CD1c-positive myeloid dendritic cell (primary cell): ENCODE measurements at regions not wholly inside any gene's neighbourhood (a gene's known extent, or its start where the extent isn't known, plus 50 kb on each side); places are given as distances from the start of the nearest gene placed in this dataset.
"Not testable (repeated sequence)": the region's sequence is repeated elsewhere in the genome, so short reads cannot be mapped to it uniquely, and the experiment has no call there.

Experiments
- DNase-seq: peaks from one replicate; pipeline ENCODE4 v3.0.0-alpha.2; 2016; ENCODE audit errors: extremely low spot score

DNA sequence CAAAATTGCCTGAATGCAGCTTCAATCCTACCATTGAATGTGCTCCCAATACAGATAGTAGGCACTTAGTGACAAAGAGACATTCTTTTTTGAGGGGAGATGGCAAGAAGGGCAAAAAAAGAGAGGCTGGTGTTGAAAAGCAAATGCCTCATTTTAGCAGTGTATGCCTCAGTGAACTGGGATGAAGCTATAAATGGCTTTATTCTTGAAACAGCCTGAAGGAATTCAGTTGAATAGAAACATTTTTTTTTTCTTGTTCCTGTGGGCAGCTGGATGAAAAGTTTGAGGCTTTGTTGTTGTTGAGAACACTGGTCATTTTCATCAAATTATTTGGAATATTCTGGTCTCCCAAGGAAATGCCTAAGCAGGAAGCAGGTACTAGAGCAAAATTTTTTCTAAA, 228.9 kb downstream of the RNF144A start:
- no peak for DNase-seq

DNA sequence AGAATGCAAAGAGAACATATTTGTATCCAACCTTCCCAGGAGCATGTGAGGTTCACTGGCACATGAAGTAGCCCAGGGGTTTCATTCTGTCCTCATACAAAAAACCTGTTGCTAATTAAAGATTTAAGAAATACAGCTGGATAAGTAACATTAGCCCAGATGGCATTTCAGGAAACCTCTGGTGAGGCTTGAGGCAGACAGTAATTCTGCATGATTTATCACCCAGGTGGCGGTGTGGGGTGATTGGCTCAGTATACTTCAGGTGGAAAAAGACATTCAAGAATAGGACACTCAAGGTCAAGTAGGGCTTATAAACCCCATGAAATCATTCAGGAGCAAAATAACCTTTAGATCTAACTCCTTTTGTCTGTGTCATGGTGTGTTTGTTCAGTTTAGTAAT, 237.4 kb downstream of the RNF144A start:
- DNase-seq: no peak

DNA sequence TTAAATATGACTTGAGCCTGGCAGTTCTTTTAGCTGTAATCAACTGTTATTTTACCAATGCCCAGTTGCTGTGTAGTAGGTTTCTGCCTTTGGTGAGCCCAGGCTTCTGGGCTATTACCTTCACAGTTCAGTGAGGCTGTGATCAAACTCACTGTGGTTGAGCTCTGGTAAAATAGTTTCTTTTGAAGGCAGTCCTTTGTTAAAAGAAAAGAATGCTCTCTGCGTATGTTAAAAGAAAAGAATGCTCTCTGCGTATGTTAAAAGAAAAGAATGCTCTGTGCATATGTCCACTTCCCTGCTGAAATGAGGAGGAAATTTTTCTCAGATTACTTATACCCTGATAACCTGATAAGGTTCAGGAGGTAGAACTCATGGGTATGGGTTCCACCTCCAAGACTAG, 244.3 kb downstream of the RNF144A start:
- DNase-seq: no peak

DNA sequence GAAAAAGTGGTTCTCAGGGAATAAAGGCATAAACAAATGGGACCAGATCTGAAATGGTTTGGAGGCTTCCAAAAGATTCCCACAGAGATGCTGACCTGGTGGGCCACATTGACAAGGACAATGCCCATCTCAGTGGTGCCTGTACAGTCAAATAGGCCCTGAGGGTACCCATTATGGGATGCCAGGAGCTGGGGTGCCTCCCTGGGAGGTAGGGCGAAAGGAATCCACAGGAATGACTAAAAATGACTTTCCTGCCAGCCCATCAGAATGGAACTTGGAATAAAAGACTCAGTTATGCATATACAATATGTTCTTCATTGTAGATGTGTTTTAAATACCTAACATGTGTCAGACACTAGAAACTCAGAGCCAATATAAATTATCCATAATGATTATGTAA, 248.5 kb downstream of the RNF144A start:
- DNase-seq: no peak

DNA sequence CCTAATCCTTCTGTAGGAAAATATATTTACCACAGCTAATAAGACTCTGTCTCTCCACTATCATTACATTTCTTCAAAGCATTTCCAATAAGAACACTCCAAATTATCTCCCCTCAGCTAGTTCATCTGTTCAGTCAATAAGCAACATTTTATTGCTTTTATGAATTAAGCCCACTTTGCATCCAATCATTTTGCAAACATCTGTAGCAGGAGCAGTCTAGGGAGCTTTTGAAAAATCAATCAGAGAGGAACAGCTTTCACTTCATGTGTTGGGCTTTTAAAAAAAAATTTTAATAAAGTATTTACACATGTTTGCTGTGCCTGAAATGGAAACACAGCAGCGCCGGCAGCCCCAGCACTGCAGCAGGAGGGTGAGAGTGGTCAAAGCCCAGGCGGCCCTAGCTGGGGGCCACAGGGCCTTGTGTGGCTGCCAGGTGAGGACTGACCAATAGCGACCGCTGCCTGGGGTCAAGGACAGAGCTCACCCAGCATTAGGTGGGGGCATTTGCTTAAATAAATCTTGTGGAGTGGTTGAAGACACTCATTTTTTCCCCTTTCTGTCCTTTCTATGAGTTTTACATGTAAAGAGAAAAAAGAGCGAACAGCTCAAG, 250.7 kb downstream of the RNF144A start:
- no peak for DNase-seq

DNA sequence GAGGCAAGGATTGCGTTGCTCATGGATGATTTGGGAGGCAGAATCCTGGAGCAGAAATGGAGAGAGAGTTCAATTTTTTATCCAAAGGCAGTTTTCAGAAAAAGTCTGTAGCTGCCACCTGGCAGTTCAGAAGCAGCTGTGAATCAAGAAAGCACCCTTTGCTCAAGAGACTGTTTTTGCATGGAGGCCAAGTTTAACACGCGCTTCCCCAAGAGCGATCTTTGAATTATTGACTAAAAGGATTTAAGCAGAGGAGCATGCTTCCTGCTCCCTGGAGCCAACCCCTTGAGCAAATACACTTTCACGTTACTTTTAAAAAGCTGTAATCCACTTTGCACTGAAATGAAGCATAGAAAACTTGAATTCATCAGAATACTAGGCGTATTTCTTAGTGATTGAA, 252.4 kb downstream of the RNF144A start:
- DNase-seq: no peak

DNA sequence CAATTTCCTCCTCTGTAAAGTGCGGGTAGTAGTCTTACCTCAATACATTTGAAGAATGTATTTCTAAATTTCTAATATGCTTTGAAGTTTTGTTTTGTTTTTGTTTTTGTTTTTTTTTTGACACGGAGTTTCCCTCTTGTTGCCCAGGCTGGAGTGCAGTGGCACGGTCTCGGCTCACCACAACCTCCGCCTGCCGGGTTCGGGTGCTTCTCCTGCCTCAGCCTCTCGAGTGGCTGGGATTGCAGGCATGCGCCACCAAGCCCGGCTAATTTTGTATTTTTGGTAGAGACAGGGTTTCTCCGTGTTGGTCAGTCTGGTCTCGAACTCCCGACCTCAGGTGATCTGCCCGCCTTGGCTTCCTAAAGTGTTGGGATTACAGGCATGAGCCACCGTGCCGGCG, 261.8 kb downstream of the RNF144A start:
- not testable (repeated sequence) for DNase-seq

DNA sequence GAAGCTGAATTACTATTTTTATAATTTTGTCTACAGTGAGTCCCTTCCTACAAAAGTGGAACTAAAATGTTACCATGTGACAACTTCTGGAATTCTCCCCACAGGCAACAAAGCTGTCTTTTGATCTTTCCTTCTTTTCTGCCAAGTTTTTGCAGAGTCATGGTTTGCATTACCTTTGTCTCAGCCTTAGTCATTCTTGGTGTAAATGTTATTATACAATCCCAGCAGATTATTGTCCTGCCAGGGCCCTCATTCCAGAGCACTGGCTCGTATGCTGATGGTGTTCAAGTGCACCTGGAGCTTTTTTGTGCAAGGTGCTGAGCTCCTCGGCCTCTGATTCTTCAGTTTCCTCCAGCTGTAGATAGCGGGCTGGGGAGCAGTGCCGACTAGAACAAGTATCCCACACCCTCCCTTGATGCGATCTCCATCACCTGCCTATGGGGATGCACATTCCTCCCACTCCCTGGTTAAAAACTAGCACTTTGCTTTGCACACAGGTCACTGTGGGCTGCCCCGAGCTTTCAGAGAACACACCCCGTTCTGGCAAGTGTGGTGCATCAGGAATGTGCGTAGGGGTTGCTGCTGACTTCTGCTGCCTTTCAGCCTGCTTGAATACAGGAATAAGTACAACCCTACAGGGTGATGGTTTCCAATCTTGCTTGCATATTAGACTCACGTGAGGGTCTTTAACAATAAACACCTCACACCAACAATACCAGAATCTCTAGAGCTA, 263.6 kb downstream of the RNF144A start:
- no peak for DNase-seq

DNA sequence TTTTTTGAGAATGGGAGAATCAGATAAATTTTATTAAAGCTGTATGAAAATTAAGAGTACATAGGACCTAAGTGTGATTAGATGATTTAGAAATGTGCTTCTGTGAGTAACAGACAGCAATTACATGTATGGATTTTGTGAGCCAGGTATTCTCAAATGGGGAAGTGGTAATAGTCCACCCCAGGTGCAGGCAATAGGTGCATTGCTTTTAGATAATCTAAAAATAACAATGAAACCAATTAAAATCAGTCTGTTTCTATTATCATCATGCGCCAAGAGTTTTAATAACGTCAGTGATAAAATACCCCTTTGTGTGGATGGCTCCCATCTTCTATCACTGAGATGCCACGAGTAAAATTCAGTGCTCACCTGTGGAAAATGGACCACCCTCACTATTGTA, 265.3 kb downstream of the RNF144A start:
- DNase-seq: no peak

DNA sequence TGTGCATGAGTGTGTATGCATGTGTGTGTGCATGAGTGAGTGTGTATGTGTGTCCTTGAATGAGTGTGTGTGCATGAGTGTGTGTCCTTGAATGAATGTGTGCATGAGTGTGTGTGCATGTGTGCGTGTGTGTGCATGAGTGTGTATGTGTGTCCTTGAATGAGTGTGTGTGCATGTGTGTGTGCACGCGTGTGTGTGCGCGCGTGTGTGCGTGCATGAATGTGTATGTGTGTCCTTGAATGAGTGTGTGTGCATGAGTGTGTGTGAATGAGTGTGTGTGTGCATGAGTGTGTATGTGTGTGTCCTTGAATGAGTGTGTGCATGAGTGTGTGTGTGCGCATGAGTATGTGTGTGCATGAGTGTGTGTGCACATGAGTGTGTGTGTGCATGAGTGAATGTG, 271.9 kb downstream of the RNF144A start:
- DNase-seq: no peak

DNA sequence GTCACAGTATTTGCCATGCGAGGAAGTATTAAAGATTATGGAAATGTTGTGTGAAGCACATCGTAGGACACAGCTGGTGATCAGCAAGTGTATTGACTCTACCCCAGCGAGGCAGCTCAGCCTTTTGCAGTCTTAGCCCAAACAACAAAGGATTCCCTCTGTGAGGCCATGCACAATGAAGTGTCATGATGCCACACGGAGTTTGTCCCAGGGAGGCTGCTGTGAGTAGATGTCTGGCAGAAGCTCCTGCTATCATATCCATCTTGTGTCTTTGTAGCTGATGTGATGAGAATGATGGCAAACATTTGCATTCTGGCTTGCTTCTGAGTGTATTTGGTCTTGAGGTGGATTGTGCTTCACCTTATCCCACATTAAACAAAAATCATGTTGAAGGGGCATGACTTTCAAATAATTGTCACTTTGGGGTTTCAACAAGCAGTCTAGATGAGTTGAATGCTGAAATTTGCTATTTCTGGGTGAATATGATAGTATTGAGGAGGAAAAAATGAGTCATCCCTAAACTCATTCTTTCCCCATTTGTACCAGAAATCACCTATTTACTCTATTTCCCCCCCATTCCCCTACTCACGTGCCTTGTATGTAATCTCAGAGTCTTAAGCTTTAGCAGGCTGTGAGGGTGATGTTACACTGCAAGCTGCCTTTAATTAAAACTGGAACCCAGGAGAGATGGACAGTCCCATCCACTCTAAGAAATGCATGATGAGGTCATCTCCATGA, 273.5 kb downstream of the RNF144A start:
- no peak for DNase-seq

DNA sequence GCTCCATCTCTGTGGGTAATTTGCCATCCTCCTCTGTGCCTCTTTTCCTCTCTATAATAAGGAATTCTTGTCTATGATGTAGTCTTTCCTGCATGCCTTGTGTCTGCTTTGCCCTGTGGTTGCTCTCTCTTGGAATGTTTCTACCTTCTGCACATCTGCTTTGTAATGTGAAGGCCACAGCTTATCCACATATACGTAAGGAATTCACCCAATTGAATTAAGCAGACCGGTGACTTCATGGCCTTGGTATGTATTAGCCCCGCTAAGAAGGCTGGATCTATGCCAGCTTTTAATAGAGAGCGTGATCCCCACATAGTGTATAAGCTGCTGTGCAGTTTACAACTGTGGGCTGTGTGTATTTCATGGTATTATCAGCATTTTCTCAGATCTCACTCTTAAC, 274.7 kb downstream of the RNF144A start:
- no peak for DNase-seq

DNA sequence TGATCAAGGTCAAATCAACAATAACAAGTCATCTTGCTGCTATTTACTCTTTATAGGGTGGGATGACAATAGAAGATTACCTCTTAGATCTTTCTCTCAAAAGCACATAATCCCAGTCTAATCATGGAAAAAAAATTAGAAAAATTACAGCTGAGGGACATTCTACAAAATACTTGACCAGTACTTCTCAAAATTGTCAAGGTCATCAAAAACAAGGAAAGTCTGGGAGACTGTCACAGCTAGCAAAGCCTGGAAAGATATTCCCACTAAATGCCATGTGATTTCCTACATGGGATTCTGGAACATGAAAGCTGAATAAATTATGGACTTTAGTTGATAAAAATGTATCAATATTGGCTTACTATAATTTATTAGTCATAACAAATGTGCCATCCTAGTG, 276.2 kb downstream of the RNF144A start:
- DNase-seq: no peak

DNA sequence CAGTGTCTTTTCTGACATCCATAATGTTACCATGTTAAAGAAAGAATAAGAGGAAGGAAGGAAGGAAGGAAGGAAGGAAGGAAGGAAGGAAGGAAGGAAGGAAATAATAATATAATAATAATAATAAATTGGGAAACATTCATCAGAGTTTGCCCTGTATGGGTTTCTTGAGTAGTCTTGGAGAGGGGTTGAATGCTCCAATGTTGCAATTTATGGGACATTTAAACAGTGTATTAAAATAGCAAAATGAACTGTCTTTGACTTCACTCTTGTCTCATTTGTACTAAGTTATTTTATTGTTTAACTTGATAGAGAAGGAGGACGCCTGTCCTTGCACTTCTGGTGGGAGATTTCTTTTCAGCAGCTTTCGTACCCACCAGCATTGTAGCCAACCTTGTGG, 277.7 kb downstream of the RNF144A start:
- DNase-seq: no peak

DNA sequence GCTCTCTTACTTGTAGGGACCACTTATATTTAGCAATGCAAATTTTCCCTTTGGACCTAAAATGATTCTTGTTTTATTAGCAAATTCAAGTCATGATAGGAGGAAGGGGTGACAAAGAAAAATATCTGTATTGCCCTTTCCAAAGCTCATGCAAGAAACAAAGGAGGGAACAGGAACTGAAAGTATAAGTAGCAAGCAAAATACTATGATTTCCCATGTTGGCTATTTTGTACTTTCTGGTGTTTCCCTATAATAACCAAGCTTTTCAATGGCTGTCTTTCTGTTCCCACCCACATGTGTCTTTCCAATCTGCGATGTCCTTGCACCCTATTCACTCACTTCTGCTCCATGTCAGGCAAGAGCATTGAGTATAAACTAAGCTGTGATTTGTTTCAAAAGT, 279.7 kb downstream of the RNF144A start:
- DNase-seq: no peak

DNA sequence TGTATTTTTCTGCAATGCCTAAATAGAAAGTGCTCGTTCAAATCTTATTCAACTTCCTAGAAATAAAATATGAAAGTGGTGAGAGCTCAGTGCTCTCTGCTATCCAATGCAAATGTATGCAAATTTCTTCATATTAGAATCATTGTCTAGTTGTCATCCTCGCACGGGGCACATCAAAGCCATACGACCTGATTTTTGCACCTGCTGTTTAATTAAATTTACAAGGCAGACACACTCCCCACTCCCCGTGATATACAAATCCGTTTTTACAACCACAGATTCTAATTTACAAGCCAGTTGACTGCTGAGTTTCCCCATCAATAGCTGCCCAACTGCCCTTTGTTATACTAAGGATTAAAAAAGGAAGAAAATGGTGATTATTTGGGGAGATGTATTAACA, 284.6 kb downstream of the RNF144A start:
- DNase-seq: no peak

DNA sequence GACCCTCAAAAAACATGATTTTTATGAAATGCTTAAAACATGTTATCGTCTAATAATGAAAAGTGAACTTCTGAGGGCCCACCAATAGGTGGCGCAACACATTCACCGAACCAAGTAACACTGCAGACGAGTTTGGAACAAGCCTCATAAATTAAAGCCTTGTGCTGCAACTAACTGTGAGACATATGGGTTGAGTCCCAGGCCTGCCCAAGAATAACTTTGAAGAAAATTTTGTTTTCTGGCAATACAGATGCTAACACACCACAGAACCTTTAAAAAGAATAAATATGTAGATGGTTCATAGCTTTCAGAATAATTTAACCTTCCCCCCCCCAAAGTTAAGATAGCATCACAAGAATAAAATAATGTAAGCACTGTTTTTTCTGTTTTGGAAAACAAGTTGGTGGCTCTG, 285.9 kb downstream of the RNF144A start:
- DNase-seq: peak; percentile 66

DNA sequence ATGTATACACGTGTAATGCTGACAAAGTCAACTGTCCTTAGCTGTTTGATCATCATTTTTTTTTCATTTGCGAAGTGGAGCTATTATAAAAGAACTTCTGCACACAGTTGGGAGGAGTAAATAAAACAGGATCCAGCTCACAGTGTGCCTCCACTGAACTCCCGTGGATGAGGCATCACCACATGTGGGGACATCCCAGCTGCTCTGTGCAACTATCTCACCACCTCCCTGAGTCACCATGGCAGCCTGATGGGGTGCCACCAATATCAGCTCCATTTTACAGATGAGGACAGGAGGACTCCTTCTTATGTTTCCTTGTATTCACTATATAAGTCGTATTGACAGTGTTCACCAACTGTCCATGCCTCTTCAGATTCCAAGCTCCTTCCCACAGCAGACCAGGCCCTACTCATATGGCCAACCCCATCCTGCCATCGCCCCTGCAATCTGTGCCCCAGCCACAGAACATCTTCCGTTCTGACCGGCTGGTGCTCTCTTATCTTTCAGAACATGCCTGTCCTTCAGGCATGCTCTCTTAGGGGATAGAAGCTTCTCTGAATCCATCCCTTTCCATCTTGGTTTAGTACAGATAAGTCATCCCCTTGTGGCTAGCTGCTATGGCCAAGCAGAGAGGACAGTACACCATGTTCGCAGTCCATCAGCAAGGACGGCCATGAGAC, 288.1 kb downstream of the RNF144A start:
- DNase-seq: no peak

DNA sequence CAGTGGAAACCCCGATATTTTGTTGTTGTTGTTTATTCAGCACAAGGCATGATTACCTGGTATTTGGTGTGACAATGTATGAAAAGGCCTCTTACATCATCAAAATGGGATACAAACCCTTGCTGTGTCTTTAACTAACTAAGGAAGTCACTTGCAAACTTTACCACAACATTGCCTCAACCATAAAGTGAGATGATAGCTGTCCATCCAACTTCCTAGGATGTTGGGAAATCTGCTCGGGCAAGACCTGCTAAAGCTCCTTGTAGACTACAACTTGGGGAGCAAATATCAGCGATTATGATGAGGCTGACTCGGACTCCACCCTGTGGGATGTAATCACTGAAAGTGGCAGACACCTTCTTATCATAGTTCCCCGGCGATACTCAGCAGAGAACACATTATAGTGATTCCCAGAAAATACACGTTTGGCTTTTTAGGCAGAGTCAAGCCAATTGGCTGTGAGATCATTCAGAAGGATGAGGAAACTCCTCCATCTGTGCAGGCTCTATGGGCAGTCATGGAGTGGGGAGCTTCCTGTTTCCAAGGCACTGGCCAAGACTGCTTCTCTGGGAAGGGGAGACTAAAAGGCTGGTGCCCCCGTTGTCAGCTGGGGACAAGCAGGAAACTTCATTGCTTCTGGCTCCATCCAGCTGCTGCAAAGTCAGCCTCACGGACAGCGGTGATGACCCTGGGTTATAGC, 289.0 kb downstream of the RNF144A start:
- peak; percentile 12 for DNase-seq

DNA sequence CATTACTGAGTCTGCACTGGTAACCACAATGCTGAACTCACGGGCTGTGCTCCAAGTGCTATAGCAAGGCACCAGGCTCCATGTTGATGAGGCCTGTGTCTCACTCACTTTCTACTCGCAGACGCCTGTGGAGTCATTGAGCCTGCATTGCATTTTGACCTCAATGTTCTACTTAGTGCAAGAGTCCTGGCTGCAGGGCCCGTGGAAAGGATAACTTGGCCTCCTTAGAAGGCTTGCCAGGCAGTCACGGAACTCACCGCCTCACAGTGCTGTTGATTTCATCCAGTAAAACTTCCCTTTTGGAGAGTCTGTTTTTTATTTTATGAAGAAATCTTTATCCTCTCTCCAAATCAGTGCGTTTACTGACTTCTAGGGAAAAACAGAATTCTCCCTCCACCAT, 290.4 kb downstream of the RNF144A start:
- DNase-seq: no peak

DNA sequence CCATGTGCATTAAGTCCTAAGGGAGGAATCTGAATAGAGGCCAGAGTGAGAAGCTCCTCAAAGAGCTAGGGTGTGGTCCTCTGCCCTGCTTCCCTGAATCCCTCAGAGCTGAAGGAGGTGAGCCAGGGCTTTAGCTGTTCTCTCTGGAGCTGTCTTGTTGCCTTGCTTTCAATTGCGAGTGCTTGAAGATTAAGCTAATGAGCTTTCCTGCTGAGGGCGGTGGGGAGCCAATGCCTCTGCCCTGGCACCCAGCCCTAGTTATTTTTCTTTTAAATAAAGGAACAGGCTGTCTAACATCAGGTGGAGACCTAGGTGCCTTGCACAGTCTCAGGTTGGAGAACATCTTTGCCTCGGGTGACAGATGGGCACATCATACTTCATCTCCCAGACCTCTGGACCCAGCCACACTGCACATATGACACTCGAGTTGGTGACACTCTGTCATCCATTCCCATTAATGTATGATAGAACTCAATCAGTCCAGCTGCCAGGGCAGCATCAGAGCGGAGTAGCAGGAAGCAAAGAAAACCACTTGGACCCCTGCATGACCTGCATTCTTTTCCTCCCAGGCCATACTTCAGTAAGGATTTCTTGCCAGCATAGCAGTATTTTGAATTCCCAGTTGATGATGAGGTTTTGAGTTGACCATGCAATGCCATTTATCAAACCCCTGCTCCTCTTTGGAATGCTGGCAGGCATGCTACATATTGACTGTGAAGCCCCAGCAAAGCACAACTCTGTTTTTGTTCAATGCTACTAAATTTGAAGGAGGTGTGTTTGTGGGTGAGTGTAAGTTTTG, 292.7 kb downstream of the RNF144A start:
- DNase-seq: no peak
